ENCODE measurements at regions not wholly inside any gene's neighbourhood (a gene's known extent, or its start where the extent isn't known, plus 50 kb on each side); places are given as distances from the start of the nearest gene placed in this dataset.

DNA sequence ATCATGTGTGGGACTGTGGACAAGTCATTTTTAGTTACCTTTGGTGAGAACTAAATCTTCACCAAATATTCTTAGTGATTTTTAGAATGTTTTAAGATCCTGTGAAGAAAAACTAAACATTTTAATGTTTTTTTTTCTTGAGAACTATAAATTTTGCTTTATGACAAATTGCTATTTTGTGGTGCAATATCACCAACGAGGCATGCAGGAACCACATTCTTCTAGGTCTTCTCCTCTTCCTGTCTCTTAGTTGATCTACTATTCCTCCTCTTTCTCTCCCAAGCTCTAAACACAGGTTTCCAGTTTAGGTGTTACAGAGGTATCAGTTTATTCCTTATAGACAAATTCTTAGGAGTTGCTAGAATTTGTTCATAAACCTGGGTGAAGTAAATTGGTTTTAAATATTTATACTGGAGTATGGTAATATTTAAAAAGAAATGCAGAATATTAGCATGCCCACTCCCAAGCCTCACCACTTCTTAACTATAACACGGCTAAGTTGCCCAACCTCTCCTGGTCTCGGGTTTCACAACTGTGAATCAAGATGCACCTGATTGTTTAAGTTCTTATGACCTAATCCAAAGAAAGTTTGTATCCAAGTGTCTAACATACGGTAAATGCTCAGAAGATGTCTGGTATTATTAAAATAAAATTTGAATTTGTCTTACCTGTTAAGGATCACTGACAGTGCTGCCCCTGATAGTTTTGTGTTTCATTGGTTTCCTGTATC lies 56.5 kb upstream of the CLNK start:
- DNase-seq: no peak

- DNase-seq: no peak
Observed at GRCh38 chr4:10740251-10740650, 55.7 kb upstream of the CLNK start.

GRCh38 chr4:10738826-10739489 lies 54.4 kb upstream of the CLNK start:
- no peak for DNase-seq

- no peak for DNase-seq
Observed at GRCh38 chr4:10737337-10737736, 52.8 kb upstream of the CLNK start.

DNA sequence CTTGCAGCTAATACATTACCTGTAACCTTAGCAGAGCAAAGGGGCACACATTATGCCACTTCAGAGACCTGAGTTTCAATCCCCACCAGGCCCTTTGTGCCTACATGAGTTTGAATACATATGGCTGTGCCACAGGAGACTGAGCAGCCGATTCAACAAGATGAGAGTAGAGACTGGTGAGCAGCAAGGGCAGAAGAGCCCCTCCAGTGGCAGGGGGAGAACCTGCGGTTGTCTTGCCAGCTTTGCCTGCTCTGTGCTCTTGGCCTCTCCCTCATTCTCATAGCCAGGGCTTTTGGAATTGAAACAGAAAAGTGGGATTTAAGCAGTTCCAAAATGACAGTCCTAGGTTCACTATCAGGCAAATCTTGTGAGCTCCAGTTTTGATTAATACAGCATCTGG lies 52.3 kb upstream of the CLNK start:
- no peak for DNase-seq

DNA sequence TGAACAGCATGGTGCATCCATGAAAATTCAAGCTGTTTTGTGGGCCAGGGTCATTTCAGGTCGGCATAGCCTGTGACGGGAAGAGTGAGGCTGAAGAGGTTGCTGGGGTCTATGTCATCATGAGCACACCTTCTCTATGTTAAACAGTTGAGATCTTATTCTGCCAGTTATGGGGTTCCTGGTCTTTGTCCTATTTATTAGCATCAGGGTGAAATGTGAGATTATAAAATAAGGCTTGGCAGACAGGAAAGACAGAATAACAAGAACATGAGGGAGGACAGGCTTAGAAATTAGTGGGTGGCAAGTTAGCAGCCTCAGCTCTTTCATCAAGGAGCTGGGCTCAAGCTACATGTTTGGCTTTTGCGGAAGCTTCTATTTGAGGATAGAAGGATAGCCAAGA lies 51.7 kb upstream of the CLNK start:
- DNase-seq: no peak

GRCh38 chr4:10734697-10735096 lies 50.1 kb upstream of the CLNK start:
- DNase-seq: no peak

All from CD4-positive, alpha-beta T cell treated with Interferon gamma for 1 hour (primary cell).